Uterus (tissue), 2 donors: ENCODE measurements at regions not wholly inside any gene's neighbourhood (a gene's known extent, or its start where the extent isn't known, plus 50 kb on each side); places are given as distances from the start of the nearest gene placed in this dataset.

Source experiments
- CTCF ChIP-seq, 4 experiments: fragments of 200-600 bp in 2 of 4; fragments of 450-650 bp in 2 of 4; sonication (generic) in 2 of 4; IDR thresholded peaks; one replicate each; pipeline ENCODE4 v1.5.1; 2016 to 2019; ENCODE audit warnings: antibody characterized with exemption in 4 of 4, mild to moderate bottlenecking in 2 of 4, moderate library complexity in 1 of 4
- POLR2A ChIP-seq, 2 donors: fragments of 450-650 bp; IDR thresholded peaks; one replicate each; pipeline ENCODE4 v1.6.1; 2016; ENCODE audit warnings: antibody characterized with exemption in 2 of 2, mild to moderate bottlenecking in 1 of 2, moderate library complexity in 1 of 2

GRCh38 chr2:105972246-105972645 lies 221.9 kb downstream of the UXS1 start:
- no peak for TF ChIP-seq CTCF (IDR thresholded peaks at IDR 0.05)
- no peak for TF ChIP-seq POLR2A (IDR thresholded peaks at IDR 0.05)
